Lower lobe of right lung (tissue), 2 donors: ENCODE measurements at regions not wholly inside any gene's neighbourhood (a gene's known extent, or its start where the extent isn't known, plus 50 kb on each side); places are given as distances from the start of the nearest gene placed in this dataset.

ENCODE experiments used
- ATAC-seq, 2 donors: fragments of 200-7000 bp; cut with Tn5 transposase; one replicate each; pipeline ENCODE4 v1.9.1; 2020 to 2022; ENCODE audit warnings: mild to moderate bottlenecking in 2 of 2, moderate library complexity in 2 of 2
- DNase-seq: peaks from one replicate; pipeline ENCODE4 v3.0.0-alpha.2; 2020
- H3K27ac ChIP-seq: fragments of 200-600 bp; one replicate; pipeline ENCODE4 v1.8.0; 2022
- H3K27me3 ChIP-seq: fragments of 200-600 bp; one replicate; pipeline ENCODE4 v1.8.0; 2022; ENCODE audit warnings: low read depth
- H3K36me3 ChIP-seq: fragments of 200-600 bp; one replicate; pipeline ENCODE4 v1.8.0; 2022; ENCODE audit warnings: mild to moderate bottlenecking
- H3K4me1 ChIP-seq: fragments of 200-600 bp; one replicate; pipeline ENCODE4 v1.8.0; 2022
- H3K4me3 ChIP-seq: fragments of 200-600 bp; one replicate; pipeline ENCODE4 v1.8.0; 2022; ENCODE audit warnings: mild to moderate bottlenecking
- H3K9me3 ChIP-seq: fragments of 200-600 bp; one replicate; pipeline ENCODE4 v1.8.0; 2022
- intact Hi-C: fragments of 100-400 bp; cut with DNase I; formaldehyde crosslinking; loops from one replicate; pipeline ENCODE4 v1.11.0; 2022
- TF ChIP-seq, protein P1 (sequence below): fragments of 200-600 bp; IDR thresholded peaks from one replicate; pipeline ENCODE4 v1.8.0; 2022; ENCODE audit warnings: antibody characterized with exemption, mild to moderate bottlenecking
- donor health status: DM: no; HTN: yes; CAD: no; lungs with severe emphysema.

DNA sequence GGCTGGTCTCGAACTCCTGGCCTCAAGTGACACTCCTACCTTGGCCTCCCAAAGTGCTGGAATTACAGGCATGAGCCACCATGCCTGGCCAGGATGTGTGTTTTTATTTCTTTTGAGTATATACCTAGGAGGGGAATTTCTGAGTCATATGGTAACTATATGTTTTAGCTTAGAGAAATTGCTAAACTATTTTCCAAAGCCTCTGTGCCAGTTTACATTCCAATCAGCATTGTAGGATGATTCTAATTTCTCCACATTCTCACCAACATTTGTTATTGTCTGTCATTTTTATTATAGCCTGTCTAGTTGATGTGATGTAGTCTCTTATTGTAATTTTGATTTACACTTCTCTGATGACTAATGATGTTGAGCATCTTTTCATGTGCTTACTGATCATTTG lies 1576.0 kb downstream of the RPA4 start:
- intact Hi-C loops: no loop called here
- no peaks in the 10 kb centered on the region for H3K27me3 ChIP-seq
- DNase-seq: no peak
- no peaks in the 10 kb centered on the region for H3K4me1 ChIP-seq
- no peaks in the 10 kb centered on the region for H3K9me3 ChIP-seq
- no peak for ATAC-seq
- H3K27ac ChIP-seq: no peak overlapping the region
- H3K36me3 ChIP-seq: no peaks in the 10 kb centered on the region
- TF ChIP-seq, protein P1, sequence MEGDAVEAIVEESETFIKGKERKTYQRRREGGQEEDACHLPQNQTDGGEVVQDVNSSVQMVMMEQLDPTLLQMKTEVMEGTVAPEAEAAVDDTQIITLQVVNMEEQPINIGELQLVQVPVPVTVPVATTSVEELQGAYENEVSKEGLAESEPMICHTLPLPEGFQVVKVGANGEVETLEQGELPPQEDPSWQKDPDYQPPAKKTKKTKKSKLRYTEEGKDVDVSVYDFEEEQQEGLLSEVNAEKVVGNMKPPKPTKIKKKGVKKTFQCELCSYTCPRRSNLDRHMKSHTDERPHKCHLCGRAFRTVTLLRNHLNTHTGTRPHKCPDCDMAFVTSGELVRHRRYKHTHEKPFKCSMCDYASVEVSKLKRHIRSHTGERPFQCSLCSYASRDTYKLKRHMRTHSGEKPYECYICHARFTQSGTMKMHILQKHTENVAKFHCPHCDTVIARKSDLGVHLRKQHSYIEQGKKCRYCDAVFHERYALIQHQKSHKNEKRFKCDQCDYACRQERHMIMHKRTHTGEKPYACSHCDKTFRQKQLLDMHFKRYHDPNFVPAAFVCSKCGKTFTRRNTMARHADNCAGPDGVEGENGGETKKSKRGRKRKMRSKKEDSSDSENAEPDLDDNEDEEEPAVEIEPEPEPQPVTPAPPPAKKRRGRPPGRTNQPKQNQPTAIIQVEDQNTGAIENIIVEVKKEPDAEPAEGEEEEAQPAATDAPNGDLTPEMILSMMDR: no peak
- H3K4me3 ChIP-seq: no peak overlapping the region

DNA sequence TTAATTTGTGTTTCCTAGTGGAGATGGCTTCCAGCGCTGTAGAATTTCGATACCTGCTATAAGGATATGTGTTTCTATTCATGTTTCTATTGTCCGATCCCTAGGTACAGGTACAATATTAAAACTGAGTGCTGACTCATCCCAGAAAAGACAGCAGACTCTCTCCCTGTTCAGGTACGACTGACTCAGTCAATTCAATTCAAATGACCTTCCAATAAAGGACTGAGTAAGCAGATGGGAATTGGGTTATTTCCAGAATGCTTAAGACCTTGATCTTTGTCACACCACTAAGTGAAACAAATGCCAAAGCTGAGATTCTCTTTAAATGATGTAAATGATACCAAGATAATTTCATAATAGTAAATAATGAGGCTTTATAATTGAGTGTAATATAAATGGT lies 1596.9 kb downstream of the RPA4 start:
- intact Hi-C loops: no loop called here
- DNase-seq: no peak
- H3K4me1 ChIP-seq: no peaks in the 10 kb centered on the region
- ATAC-seq: no peak
- TF ChIP-seq, protein P1: no peak
- H3K36me3 ChIP-seq: no peaks in the 10 kb centered on the region
- H3K9me3 ChIP-seq: no peaks in the 10 kb centered on the region
- no peaks in the 10 kb centered on the region for H3K27me3 ChIP-seq
- no peak overlapping the region for H3K27ac ChIP-seq
- H3K4me3 ChIP-seq: no peak overlapping the region

DNA sequence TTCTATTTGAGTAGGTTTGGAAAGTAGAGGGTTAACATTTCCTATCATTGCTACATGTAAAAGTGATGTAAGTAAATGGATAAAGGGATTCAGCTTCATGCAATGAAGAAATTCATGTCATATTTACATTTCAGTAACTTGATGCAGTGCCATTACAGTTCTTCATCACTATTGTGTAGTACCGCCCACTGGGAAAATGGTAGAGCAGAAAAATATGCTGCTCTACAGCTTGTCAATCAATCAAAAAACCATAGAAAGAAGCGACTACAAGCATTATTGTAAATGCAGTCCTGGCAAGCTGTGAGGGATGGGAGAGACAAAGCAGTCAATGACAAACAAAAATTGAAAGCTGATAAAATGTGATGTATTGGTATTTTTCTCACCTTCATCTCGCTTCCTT lies 1597.9 kb downstream of the RPA4 start:
- no peak for ATAC-seq

DNA sequence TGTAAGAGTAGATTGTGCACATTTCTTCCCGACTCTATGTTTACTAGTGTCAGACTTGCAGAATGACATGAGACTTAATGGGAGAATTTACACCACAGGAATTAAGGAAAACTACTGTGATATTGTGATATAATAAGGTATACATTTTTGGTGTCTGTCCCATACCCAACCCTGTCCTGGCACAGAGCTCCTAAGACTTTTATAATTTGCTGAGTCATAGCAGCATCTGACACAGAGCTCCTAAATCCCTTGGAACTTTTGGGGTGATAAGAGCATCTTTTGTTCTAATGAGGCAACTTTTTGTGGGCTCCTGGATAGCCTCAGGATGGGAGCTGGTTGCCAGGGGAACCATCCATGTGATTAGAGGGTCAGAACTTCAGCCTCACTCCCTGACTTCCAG lies 1607.0 kb downstream of the RPA4 start:
- no peaks in the 10 kb centered on the region for H3K27me3 ChIP-seq
- no peaks in the 10 kb centered on the region for H3K4me1 ChIP-seq
- ATAC-seq (no peak), DNase-seq (no peak)
- TF ChIP-seq, protein P1: no peak
- H3K4me3 ChIP-seq: no peak overlapping the region
- intact Hi-C loops: no loop called here
- no peak overlapping the region for H3K27ac ChIP-seq
- no peaks in the 10 kb centered on the region for H3K36me3 ChIP-seq
- H3K9me3 ChIP-seq: no peaks in the 10 kb centered on the region

More for the DNA sequence above, 1597.9 kb downstream of the RPA4 start:
- Histone ChIP-seq H3K9me3 (no peaks in the 10 kb centered on the region), H3K36me3 (no peaks in the 10 kb centered on the region), H3K27me3 (no peaks in the 10 kb centered on the region), H3K4me3 (no peak overlapping the region), H3K4me1 (no peaks in the 10 kb centered on the region), H3K27ac (no peak overlapping the region)
- no peak for DNase-seq
- TF ChIP-seq, protein P1: no peak
- intact Hi-C loops: no loop called here

DNA sequence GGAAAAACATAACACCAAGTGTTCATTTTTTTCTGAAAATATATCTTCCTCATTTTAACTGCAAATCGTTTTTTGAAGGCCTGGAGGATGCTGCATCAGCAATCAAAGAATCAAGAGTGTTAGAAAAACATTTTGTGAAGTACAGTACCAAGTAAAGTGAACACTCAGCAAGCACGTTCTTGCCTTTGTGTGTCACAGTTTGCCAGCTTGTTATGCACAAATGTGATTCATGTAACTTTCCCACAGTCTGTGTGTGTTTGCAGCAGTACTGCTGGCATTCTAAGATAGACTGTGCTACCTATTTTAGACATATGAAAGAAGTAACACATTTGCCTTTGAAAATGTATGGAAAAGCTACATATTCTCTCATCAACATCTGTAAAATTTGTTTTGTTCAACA lies 1617.7 kb downstream of the RPA4 start:
- intact Hi-C loops: no loop called here

More for the DNA sequence above, 1617.7 kb downstream of the RPA4 start:
- no peak for ATAC-seq
- Histone ChIP-seq H3K27me3 (no peaks in the 10 kb centered on the region), H3K36me3 (no peaks in the 10 kb centered on the region), H3K4me1 (no peaks in the 10 kb centered on the region), H3K4me3 (no peak overlapping the region), H3K27ac (no peak overlapping the region), H3K9me3 (no peaks in the 10 kb centered on the region)
- DNase-seq: no peak
- TF ChIP-seq, protein P1: no peak
